IPS-18c (cell line): ENCODE measurements at regions not wholly inside any gene's neighbourhood (a gene's known extent, or its start where the extent isn't known, plus 50 kb on each side); places are given as distances from the start of the nearest gene placed in this dataset.
"Not testable (repeated sequence)": the region's sequence is repeated elsewhere in the genome, so short reads cannot be mapped to it uniquely, and the experiment has no call there.

Experiments used
- H3K4me3 ChIP-seq: 2 replicates; pipeline ENCODE4 v1.7.0; 2013; ENCODE audit warnings: low read depth, mild to moderate bottlenecking, low read length, moderate library complexity; ENCODE audit not compliant: insufficient read depth
- H3K9me3 ChIP-seq: one replicate; pipeline ENCODE4 v1.6.1; 2013; ENCODE audit warnings: mild to moderate bottlenecking, low read length, moderate library complexity; ENCODE audit not compliant: control insufficient read depth, insufficient read depth

DNA sequence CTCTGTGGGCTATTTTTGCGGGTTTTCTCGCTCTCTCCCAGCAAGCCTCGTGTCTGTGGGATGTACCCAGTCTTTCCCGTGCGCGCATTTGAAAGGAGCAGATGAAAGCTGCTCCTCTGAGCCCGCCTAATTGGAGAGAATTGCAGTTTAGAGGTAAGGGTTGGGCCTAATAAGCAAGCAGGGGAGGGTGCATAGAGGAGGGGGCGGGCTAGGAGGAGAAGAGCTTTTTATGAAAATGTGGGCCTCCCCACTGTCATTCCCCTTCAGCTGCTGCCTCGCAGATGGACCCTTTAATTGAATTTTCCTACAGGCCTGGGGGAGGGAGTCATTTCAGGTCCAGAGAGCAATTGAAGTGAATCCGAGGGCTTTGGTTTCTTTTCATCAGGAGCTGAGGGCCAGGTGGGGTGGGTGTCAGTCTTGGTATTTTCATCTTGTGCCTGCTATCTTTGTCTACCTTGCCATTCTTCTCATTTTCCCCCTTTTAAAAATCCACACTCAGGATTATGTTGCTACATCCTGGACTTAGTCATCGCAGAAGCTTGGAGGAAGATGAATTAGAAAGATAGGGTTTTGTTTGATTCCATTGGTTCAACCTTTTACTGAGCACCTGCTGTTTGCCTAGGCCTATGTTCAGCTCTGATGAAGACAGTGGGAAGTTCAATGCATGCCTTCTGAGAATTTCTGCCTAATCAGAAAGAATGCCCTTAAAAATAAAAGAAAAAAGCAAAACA, 423.4 kb downstream of the CD83 start:
- H3K4me3 ChIP-seq = no peak overlapping the region

DNA sequence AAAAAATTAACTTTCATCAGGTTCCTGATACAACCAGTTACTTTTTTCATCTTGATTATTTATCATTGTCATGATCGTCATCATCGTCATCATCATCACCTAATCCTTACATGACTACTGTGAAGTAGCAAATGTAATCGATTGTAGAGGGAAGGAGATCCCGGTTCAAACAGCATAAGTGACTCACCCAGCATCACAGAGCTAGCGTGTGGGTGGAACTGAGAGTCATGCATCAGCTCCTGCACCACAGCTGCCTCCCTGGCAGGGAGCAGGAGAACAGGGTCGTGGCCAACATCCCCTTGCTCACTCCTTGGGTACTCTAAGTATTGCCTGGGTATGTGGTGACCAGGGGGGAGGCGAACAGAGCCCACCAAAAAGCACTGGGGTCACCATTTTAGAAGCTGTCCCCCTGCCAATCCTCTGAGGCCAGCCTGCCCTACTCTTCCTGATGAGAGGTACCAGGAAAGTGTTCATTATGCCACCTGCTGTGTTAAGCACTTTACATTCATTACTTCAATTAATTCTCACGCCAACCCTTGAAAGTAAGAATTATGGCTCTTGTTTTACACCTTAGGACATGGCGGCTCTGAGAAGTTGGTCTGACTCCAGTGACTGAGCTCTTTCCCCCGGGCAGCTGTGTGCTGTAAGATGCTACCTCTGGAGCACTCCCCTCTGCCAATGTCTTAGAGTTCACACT, 425.2 kb downstream of the CD83 start:
- Histone ChIP-seq H3K4me3 (no peak overlapping the region), H3K9me3 (peaks cover 4% of the 10 kb centered on the region)

More for the DNA sequence above, 423.4 kb downstream of the CD83 start:
- H3K9me3 ChIP-seq = peaks cover 4% of the 10 kb centered on the region

DNA sequence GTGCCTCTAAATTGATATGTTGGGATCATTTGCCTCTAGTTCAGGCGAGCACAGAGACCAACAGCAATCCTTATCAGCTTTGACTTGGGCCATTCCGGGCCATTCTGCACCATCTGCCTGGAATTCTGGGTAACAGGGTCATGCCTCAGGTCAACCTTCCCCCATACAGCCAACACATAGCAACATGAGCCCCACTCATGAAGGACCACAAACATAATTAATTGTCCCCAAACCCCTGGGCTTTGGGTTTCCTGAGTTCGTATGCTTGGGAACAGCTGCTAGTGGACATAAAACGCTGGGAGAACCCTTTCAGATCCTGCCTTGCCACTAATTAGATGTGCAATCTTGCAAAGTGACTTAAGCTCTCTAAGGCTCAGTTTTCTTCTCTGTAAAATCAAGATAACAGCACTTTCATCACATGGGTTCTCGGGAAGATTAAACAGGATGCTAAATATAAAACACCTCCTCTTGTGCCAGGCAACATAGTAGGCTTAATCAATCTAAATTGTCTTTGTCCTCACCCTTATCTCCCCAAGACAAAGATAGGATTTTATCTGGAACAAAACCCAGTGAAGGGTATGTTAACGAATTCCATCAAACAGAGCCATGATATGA, 426.5 kb downstream of the CD83 start:
- Histone ChIP-seq H3K9me3 (peaks cover 4% of the 10 kb centered on the region), H3K4me3 (no peak overlapping the region)

DNA sequence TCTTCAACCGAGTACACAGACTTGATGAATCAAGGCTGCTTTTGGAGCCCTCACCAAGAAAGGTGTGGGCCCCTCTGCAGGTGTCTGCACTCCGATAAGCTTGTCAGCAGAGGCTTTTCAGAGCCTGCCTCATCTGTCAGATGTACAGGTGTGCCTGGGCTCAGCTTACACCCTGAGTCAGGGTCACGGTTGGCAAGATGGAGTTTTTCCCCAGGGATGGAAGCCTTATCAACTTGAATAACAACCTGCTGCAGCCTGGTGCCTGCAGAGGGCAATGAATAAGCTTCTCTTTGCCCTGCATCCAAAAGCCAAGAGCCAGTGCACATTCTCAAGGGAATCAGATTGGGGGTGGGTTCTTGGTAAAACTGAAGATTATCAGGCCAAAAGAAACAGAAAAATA, 427.1 kb downstream of the CD83 start:
- H3K9me3 ChIP-seq = peaks cover 4% of the 10 kb centered on the region
- H3K4me3 ChIP-seq = no peak overlapping the region

DNA sequence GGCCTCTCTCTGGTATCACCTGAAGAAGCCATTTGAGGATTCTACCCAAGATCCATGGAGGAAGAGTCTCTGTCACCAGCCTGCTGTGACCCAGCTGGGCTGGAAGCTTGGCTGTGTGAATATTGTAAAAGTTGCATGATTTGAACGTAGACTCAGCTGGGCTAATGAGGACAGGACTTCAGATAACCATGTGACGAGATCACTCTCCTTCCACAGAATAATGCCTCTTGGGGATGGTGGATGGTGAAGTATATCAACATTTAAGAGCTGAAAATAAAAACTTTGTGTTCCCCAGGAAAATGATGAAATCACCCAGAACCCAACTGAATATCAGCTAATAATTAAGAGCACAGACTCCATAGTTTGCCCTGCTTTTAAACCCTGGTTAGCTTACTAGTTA, 427.9 kb downstream of the CD83 start:
- Histone ChIP-seq H3K9me3 (no peaks in the 10 kb centered on the region), H3K4me3 (no peak overlapping the region)

DNA sequence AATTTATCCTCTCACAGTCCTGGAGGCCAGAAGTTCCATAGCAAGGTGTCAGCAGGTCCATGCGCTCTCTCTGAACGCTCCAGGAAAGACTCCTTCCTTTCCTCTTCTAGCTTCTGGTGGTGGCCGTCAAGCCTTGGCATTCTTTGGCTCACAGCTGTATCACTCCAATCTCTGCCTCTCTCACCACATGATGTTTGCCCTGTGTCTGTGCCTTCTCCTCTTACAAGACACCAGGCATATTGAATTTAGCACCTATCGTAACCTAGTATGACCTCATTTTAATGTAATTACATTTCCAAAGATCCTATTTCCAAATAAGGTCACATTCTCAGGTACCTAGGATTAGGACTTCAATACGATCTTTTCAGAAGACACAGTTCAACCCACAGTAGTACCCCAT, 428.5 kb downstream of the CD83 start:
- Histone ChIP-seq H3K4me3 (no peak overlapping the region), H3K9me3 (no peaks in the 10 kb centered on the region)

DNA sequence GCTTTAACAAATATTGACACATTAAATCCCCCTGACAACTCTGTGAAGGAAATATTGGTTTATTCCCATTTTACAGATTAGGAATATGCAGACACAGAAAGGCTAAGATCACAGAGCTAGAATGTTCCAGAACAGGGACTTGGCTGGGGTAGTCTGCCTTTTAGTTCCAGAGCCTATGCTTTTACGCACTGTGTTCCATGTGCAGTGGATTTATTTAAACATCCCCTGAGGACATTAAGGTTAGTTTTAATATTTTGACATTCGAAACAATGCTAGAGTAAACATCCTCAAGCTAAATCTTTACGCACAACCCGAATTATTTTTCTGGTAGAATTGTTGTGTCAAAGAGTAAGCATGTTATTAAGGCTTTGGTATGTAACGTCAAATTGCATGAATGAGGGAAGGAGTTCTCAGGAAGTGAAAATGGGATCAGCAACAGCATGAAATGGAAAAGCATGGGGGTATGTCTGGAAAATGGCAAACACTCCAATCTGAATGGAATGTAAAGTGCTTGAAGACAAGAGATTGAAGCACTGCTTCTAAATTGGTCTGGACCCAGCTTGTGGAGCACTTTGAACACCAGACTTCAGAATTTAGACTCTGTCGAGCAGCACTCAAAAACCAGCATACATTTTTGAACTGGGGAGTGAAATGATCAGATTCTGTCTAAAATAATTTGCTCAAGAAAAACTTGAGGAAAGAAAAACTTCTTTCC, 429.9 kb downstream of the CD83 start:
- H3K4me3 ChIP-seq = no peak overlapping the region

DNA sequence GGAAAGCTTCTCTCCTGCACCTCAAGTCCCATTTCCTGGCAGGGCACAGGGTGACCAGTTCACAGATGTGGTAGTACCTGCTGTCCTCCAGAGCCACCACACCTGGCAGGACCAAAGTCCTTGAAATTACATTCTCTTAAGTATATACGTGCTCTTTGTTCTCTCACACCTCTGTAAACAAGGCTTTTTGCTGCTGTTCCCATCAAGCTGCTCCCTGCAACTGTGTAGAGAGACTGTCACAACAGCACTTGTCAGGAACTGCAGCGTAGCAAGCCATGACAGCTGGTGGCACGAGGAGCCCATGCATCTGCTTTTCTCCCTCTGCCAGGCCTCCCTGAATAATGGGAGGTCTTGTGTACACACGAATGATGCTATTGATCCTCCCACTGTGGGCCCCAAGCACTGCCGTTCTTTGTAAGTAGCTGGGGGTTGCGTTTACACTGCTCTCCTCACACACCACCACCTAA, 431.8 kb downstream of the CD83 start:
- H3K4me3 ChIP-seq = no peak overlapping the region
- H3K9me3 ChIP-seq = peaks cover 2% of the 10 kb centered on the region

More for the DNA sequence above, 429.9 kb downstream of the CD83 start:
- no peaks in the 10 kb centered on the region for H3K9me3 ChIP-seq

DNA sequence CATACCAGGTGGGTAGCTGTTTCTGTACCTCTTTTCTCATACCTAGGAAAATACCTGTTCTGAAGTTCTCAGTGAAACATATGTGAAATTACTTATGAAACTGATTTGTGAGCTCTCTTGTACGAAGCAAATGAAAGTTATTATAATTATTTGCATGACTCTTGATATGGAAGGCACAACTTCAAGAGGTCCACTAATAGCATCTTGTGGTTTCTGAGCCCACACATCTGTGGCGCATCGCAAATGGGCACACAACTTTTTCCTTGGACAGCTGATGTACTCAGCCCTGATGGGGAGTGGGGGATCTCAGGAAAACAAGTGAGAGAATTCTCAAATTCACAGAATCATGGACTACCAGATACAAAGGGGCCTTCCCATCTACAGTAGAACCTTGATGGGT, 432.3 kb downstream of the CD83 start:
- no peak overlapping the region for H3K4me3 ChIP-seq
- peaks cover 2% of the 10 kb centered on the region for H3K9me3 ChIP-seq

DNA sequence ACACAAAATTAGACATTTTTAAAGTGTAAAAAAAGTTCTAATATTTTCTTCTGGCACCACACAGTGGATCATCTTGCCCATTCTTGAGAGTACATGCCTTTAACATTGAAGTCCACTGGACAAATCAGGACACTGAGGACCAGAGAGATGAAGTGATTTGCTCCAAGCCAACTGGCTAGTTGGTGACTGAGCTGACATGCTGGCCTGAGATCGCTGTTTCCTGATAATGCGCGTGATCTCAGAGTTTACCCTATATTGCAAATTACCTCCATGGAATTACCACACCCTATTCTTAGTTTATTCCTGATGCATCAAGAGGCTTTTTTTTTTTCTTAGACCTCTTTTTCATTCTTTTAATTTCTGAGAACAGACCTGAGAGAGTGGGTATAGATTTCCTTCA, 432.8 kb downstream of the CD83 start:
- peaks cover 2% of the 10 kb centered on the region for H3K9me3 ChIP-seq
- H3K4me3 ChIP-seq = no peak overlapping the region

DNA sequence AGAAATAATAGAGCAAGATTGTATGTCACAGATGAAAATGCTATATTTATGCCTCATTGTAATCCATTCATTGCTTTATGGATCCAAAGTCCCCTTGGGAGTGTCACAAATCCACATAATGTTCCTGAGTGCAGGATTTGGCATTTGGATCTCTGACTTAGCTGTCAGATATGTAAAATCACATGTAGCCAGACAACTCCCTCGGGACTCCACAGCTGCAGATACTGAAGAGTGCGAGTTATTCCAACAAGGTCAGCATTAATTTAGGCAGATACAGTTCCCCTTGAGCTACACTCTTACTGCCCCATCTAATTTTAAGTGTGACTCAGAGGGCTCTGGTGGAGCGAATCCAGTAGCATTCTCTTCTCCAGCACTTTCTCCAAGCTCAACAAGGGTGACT, 433.2 kb downstream of the CD83 start:
- Histone ChIP-seq H3K9me3 (peaks cover 2% of the 10 kb centered on the region), H3K4me3 (no peak overlapping the region)

DNA sequence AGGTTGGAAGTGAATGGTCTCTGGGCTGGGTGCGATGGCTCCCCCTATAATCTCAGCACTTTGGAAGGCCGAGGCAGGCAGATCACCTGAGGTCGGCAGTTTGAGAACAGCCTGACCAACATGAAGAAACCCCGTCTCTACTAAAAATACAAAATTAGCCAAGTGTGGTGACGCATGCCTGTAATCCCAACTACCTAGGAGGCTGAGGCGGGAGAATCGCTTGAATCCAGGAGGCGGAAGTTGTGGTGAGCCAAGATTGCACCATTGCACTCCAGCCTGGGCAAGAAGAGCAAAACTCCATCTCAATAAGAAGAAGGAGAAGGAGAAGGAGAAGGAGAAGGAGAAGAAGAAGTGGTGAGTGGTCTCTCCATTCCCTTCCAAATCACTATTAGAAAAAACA, 434.0 kb downstream of the CD83 start:
- not testable (repeated sequence) for H3K4me3 ChIP-seq, H3K9me3 ChIP-seq

DNA sequence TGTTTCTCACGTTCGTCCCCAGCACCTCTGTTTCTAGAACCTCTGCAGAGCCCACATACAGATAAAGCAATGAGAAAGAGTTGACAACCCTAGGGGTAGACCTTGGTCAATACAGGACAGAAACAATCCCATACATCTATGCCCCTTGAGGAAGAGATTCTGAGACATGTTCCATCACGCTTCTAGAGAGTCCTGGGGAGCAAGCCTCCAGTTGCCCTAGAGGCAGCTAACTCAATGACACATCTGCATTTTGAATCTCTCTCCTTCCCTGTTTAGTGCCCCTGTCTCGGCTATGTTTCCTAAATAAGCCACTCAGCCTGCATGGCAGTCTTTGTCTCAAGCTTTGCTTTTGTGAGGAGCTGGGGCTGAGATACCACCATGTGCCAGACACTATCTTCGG, 435.3 kb downstream of the CD83 start:
- H3K9me3 ChIP-seq = peaks cover 2% of the 10 kb centered on the region

DNA sequence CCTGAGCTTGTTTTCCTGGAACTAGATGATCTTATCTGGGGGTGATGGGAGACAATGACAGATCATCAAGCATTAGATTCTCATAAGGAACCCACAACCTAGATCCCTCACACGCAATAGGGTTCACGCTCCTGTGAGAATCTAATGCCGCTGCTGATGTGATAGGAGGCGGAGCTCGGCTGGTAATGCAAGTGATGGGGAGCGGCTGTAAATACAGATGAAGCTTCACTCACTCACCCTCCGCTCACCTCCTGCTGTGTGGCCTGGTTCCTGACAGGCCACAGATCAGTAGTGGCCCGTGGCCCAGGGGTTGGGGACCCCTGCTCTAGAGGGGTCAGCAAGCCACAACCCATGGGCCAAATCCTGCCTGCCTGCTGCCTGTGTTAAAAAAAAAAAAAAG, 435.9 kb downstream of the CD83 start:
- no peak overlapping the region for H3K4me3 ChIP-seq

More for the DNA sequence above, 435.3 kb downstream of the CD83 start:
- H3K4me3 ChIP-seq = no peak overlapping the region

DNA sequence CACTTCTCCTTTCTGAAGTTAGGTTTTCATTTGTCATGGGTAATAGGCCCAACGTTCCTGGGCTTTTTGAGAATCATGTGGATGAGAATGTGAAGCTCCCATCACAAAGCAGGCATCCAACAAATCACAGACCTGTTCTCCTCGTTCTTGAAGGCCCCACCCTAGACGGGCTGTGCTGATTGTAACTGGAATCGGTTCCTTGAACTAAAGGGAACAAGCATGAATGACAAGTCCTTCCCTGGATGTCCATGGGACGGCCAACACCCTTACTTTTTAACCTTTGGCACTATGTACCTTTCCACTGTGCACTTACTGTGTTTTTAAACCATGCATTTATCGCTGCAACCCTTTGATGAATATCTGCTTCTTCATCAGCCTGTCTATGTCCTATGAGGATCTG, 438.2 kb downstream of the CD83 start:
- H3K4me3 ChIP-seq = no peak overlapping the region
- H3K9me3 ChIP-seq = peaks cover 2% of the 10 kb centered on the region

More for the DNA sequence above, 435.9 kb downstream of the CD83 start:
- H3K9me3 ChIP-seq = peaks cover 2% of the 10 kb centered on the region

DNA sequence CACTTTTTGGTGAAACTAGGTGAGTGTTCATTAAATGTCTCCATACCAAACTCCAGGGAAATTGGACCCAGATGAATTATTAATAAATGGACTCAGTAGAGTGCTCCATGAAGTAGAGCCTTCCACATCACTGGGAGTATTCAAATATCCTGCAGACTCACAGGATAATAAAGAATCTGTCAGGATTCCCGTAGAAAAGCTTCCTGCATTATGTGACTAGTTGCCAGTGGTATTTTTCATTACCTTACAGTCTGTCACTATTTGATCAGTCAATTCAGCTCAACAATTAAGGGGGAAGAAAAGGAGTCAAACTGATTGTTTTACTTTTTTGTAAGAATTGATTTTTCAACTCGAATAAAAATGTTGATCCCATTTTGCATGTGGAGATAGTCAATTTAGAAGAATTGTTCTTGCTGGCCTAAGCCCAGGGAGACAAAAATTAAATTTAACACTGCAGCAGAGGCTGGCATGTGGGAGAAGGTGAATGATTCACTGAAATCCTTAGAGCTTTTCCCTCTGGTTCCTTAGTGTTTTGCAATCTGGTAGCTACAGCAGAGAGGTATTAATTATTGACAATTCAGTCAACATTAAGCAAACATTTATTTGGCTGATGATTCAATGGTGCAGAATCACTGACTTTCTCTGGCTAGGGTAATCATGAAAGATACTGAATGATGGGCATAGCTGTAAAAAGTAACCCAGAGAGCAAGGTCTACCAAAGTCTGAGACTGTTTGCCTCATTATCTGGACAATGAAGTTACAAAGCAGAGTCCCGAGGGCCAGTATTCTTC, 442.4 kb downstream of the CD83 start:
- no peaks in the 10 kb centered on the region for H3K9me3 ChIP-seq
- H3K4me3 ChIP-seq = no peak overlapping the region

DNA sequence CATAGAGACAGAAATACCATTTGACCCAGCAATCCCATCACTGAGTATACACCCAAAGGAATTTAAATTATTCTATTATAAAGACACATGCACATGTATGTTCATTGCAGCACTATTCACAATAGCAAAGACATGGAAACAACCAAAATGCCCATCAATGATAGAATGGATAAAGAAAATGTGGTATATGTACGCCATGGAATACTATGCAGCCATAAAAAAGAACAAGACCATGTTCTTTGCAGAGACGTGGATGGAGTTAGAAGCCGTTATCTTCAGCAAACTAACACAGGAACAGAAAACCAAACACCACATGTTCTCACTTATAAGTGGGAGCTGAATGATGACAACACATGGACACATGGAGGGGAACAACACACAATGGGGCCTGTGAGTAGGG, 444.0 kb downstream of the CD83 start:
- not testable (repeated sequence) for H3K4me3 ChIP-seq, H3K9me3 ChIP-seq
